GM21619 (cell line): ENCODE measurements at regions not wholly inside any gene's neighbourhood (a gene's known extent, or its start where the extent isn't known, plus 50 kb on each side); places are given as distances from the start of the nearest gene placed in this dataset.
"Not testable (repeated sequence)": the region's sequence is repeated elsewhere in the genome, so short reads cannot be mapped to it uniquely, and the experiment has no call there.

Experiments used
- ATAC-seq: cut with Tn5 transposase; IDR thresholded peaks from one replicate; pipeline ENCODE4 v1.9.1; 2021; ENCODE audit not compliant: unreplicated experiment

- no peak for ATAC-seq
Observed at GRCh38 chr12:116427200-116427930, 131.8 kb upstream of the MAP1LC3B2 start.

GRCh38 chr12:116429826-116430360 is 129.3 kb upstream of the MAP1LC3B2 start:
- ATAC-seq, result no peak

DNA sequence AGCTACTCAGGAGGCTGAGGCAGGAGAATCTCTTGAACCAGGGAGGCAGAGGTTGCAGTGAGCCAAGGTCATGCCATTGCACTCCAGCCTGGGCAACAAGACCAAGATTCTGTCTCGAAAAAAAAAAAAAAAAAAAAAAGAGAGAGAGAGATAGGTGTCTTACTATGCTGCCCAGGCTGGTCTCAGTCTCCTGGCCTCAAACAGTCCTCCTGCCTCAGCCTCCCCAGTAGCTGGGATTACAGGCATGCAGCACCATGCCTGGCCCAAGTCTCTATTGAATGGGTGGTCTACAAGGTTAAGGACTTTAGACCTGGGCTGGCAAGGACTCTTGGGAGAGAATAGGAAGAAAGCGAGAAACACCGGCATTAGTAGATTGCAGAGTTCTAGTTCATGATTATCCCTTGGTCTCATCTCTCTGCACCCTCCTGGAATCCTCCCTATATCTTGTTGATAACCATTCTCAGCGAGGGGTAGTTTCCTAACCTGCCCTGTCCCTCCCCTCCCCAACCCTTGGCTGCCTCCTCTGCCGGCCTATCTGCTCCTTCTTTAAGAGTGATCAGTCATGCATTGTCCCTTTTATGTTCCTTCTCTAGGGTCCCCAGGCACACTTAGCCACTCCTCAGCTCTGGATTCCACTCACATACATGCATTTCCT is 128.1 kb upstream of the MAP1LC3B2 start:
- no peak for ATAC-seq

DNA sequence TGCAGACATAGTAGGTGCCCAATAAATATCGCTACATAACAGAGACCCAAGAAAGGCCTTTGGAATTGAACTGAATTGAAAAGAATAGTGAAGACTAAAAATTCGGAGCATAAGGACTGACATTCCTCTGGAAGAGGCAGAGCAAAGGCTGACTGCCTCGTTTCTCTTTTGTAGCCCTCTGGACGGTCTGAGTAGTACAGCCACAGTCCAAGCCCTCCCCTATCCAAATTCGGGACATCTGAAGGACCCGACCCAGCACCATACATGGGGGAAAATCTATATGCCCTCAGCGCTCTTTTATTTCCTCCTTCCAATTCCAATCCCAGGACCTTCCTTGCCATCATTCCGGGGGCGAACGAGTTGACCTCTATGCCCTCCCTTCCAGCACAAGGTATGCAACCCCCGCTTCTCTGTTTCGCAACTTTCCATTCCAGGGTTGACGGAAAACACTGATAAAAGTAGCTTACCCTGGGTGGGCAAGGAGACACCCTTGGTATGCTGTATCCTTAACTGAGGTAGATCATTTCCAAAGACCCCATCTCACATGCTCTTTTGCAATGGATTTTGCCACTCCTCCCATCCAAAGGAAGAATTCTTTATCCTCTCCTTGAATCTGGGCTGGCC is 127.4 kb upstream of the MAP1LC3B2 start:
- ATAC-seq, result no peak

DNA sequence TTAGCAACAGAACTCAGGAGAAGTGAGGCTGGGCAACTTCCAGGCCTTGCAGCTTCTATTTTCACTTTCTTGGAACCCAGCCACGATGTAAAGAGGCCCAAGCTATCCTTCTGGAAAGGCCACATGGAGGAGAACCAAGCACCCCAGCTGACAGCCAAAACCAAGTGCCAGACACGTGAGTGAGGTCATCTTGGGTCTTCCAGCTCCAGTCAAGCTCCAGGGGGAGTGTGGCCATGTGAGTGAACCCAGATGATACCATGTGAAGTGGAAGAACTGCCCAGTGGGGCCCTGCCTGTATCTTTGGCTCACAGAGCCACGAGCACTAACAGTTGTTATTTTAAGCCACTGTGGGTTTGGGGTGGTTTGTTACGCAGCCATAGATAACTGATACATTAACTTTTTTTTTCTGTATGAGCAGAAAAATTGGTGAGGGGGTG is 126.8 kb upstream of the MAP1LC3B2 start:
- ATAC-seq, result no peak

- ATAC-seq, result no peak
Observed at GRCh38 chr12:116433249-116433648, 125.9 kb upstream of the MAP1LC3B2 start.

GRCh38 chr12:116434155-116435011 is 124.8 kb upstream of the MAP1LC3B2 start:
- ATAC-seq, result no peak

- no peak for ATAC-seq
Observed at GRCh38 chr12:116435984-116436383, 123.2 kb upstream of the MAP1LC3B2 start.

GRCh38 chr12:116436561-116437249 is 122.5 kb upstream of the MAP1LC3B2 start:
- no peak for ATAC-seq

GRCh38 chr12:116441292-116441691 is 117.9 kb upstream of the MAP1LC3B2 start:
- no peak for ATAC-seq

DNA sequence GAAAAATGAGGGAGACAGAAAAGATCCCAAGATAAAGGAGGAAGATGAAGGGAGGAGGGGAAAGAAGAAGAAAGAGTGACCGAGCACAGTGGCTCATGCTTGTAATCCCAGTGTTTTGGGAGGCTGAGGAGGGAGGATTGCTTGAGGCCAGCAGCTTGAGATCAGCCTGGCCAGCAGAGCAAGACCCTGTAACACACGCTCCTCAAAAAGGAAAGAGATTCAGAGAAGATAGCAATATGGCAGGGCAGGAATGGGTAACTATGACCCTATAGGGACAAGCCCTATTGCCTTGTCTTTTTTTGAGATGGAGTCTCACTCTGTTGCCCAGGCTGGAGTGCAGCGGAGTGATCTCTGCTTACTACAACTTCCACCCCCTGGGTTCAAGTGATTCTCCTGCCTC is 116.9 kb upstream of the MAP1LC3B2 start:
- no peak for ATAC-seq

GRCh38 chr12:116442946-116443345 is 116.2 kb upstream of the MAP1LC3B2 start:
- no peak for ATAC-seq

DNA sequence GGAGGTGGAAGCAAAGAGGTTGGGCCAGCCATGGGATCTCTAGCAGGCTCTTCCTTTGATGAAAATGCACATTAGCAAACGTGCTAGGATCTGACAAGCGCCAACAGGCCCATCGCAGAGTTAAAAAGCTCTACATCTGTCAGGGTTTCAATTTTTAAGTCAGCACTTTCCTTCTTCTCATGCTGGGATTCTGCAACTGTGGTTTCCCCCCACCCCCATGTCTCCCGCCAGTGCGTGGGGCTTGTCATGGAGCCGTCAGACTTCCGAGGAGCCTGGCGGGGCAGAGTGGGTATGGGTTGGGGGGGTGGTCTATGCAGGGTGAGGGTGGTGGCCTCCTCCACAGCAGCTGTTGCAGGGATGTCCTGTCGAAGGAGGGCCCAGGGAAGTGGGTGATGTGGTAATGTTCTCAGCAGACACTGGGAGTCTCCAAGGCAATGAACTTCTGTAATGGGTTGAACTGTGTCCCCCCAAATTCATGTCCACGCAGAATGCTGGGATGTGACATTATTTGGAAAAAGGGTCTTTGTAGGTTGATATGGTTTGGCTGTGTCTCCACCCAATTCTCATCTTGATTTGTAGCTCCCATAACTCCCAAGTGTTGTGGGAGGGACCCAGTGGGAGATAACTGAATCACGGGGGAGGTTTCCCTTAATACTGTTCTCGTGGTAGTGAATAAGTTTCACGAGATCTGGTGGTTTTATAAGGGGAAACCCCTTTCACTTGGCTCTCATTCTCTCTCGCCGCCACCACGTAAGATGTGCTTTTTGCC is 115.2 kb upstream of the MAP1LC3B2 start:
- no peak for ATAC-seq

DNA sequence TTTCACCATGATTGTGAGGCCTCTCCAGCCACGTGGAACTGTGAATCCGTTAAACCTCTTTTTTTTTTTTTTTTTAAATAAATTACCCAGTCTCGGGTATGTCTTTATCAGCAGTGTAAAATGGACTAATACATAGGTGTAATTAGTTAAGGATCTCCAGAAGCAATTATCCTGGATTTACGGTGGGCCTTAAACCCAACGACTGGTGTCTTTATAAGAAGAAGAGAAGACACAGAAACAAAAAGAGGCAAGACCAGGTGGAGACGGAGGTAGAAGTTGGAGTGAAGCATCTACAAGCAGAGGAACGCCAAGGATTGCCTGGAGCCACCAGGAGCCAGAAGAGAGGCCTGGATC is 114.6 kb upstream of the MAP1LC3B2 start:
- no peak for ATAC-seq

- ATAC-seq, result no peak
Observed at GRCh38 chr12:116448165-116448739, 110.9 kb upstream of the MAP1LC3B2 start.

- ATAC-seq, result no peak
Observed at GRCh38 chr12:116450406-116450910, 108.7 kb upstream of the MAP1LC3B2 start.

- not testable (repeated sequence) for ATAC-seq
Observed at GRCh38 chr12:116452975-116453374, 106.2 kb upstream of the MAP1LC3B2 start.

DNA sequence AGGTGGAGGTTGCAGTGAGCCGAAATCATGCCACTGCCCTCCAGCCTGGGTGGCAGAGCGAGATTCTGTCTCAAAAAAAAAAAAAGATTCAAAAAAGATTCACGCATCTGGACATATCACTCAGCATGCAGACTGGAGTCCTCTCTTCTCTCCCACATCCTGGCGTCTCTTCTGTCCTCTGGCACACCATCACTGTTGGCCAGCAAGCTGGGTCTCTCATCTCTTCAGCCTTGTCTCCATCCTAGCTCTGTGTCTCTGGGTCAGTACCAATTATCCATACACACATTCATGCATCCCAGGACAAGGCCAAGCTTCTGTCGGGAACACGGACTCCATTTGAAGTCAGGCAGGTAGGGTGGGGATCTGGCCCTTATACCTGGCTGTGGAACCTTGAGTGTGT is 105.5 kb upstream of the MAP1LC3B2 start:
- ATAC-seq, result no peak

GRCh38 chr12:116454076-116454475 is 105.1 kb upstream of the MAP1LC3B2 start:
- ATAC-seq, result no peak
